ENCODE measurements at regions not wholly inside any gene's neighbourhood (a gene's known extent, or its start where the extent isn't known, plus 50 kb on each side); places are given as distances from the start of the nearest gene placed in this dataset.
A peak's percentile ranks its signal among the peaks of the same experiment; 100 is the strongest.

- DNase-seq (ENCODE audit: low spot score), result no peak
Observed at GRCh38 chr6:41404182-41404845, 68.9 kb downstream of the NCR2 start.

GRCh38 chr6:41405941-41406727 is 70.7 kb downstream of the NCR2 start:
- no peak for DNase-seq (ENCODE audit: low spot score)

- DNase-seq (ENCODE audit: low spot score), result no peak
Observed at GRCh38 chr6:41406728-41407489, 71.5 kb downstream of the NCR2 start.

- no peak for DNase-seq (ENCODE audit: low spot score)
Observed at GRCh38 chr6:41408576-41408975, 73.2 kb downstream of the NCR2 start.

- DNase-seq (ENCODE audit: low spot score), result no peak
Observed at GRCh38 chr6:41408982-41409381, 73.6 kb downstream of the NCR2 start.

- DNase-seq (ENCODE audit: low spot score), result no peak
Observed at GRCh38 chr6:41409489-41409888, 74.1 kb downstream of the NCR2 start.

GRCh38 chr6:41411961-41412360 is 76.6 kb downstream of the NCR2 start:
- DNase-seq (ENCODE audit: low spot score), result peak; percentile 29

GRCh38 chr6:41413250-41413649 is 77.8 kb downstream of the NCR2 start:
- no peak for DNase-seq (ENCODE audit: low spot score)

- no peak for DNase-seq (ENCODE audit: low spot score)
Observed at GRCh38 chr6:41416501-41416837, 81.1 kb downstream of the NCR2 start.

GRCh38 chr6:41418741-41419140 is 83.3 kb downstream of the NCR2 start:
- no peak for DNase-seq (ENCODE audit: low spot score)

- no peak for DNase-seq (ENCODE audit: low spot score)
Observed at GRCh38 chr6:41419385-41419784, 84.0 kb downstream of the NCR2 start.

GRCh38 chr6:41420186-41420585 is 84.8 kb downstream of the NCR2 start:
- DNase-seq (ENCODE audit: low spot score), result no peak

- DNase-seq (ENCODE audit: low spot score), result no peak
Observed at GRCh38 chr6:41422161-41422560, 86.8 kb downstream of the NCR2 start.

- no peak for DNase-seq (ENCODE audit: low spot score)
Observed at GRCh38 chr6:41423002-41423401, 87.6 kb downstream of the NCR2 start.

- peak; percentile 85 for DNase-seq (ENCODE audit: low spot score)
Observed at GRCh38 chr6:41424370-41425058, 89.1 kb downstream of the NCR2 start.

- no peak for DNase-seq (ENCODE audit: low spot score)
Observed at GRCh38 chr6:41425511-41425910, 90.1 kb downstream of the NCR2 start.

GRCh38 chr6:41426438-41426851 is 91.0 kb downstream of the NCR2 start:
- no peak for DNase-seq (ENCODE audit: low spot score)

- no peak for DNase-seq (ENCODE audit: low spot score)
Observed at GRCh38 chr6:41426888-41427641, 91.7 kb downstream of the NCR2 start.

GRCh38 chr6:41427642-41428335 is 92.4 kb downstream of the NCR2 start:
- DNase-seq (ENCODE audit: low spot score), result peak; percentile 56

GRCh38 chr6:41428336-41428995 is 93.1 kb downstream of the NCR2 start:
- no peak for DNase-seq (ENCODE audit: low spot score)
